K562 (cell line): ENCODE measurements at regions not wholly inside any gene's neighbourhood (a gene's known extent, or its start where the extent isn't known, plus 50 kb on each side); places are given as distances from the start of the nearest gene placed in this dataset.

Experiments
- ATAC-seq: fragments of 200-7000 bp; cut with Tn5 transposase; 3 replicates; pipeline ENCODE4 v1.9.1; 2020; ENCODE audit warnings: moderate library complexity
- BruUV-seq: library from RNA; stranded (reverse); fragments of 400-500 nt; replicated peaks from 2 replicates; lab custom pipeline; 2021; lab: Mats Ljungman, UMichigan
- CTCF ChIA-PET: fragments of 300-600 bp; formaldehyde crosslinking; extraction: SDS; loops from one replicate; lab custom pipeline; 2021; ENCODE audit warnings: low intra/inter-chr PET ratio; lab: Yijun Ruan, JAX
- POLR2A ChIA-PET: fragments of 300-600, 350-650 bp; sonication (Branson Sonifier 250); formaldehyde crosslinking; extraction: SDS; loops from one replicate; lab custom pipeline; 2021; ENCODE audit warnings: antibody characterized with exemption, inconsistent platforms; lab: Yijun Ruan, JAX
- DNase-seq, 4 experiments: peaks; one replicate each; pipeline versions ENCODE4 v3.0.0 to v3.0.0-alpha.2; 2011 to 2018; ENCODE audit warnings: low spot score in 3 of 4, mixed read lengths in 3 of 4; ENCODE audit errors: extremely low read depth in 1 of 4
- FAIRE-seq: peaks from 2 replicates; lab custom pipeline; 2011; peaks lifted over from hg19 to GRCh38; lab: Jason Lieb, UNC
- H2AFZ ChIP-seq: 2 replicates; pipeline ENCODE4 v1.6.0; 2011; ENCODE audit warnings: low read depth, low read length, control low read depth, inconsistent platforms
- H3K27ac ChIP-seq: fragments of 200-600 bp; 3 replicates; pipeline ENCODE4 v1.8.0; 2011; ENCODE audit warnings: low read depth, mild to moderate bottlenecking, control low read depth, inconsistent platforms, low read length, moderate library complexity, mixed read lengths; ENCODE audit errors: extremely low read depth
- H3K27me3 ChIP-seq, 2 experiments: fragments of 300-600 bp in 1 of 2; 2 replicates in 1 of 2; 3 replicates in 1 of 2; pipeline versions ENCODE4 v1.6.0 to v1.8.0; 2011; ENCODE audit warnings: inconsistent platforms in 2 of 2, low read length in 2 of 2, mild to moderate bottlenecking in 1 of 2, mixed read lengths in 1 of 2, moderate library complexity in 1 of 2; ENCODE audit not compliant: control insufficient read depth in 2 of 2, insufficient read depth in 2 of 2
- H3K36me3 ChIP-seq: fragments of 300-600 bp; 3 replicates; pipeline ENCODE4 v1.8.0; 2011; ENCODE audit warnings: mild to moderate bottlenecking, low read length, inconsistent platforms; ENCODE audit not compliant: control insufficient read depth, insufficient read depth
- H3K4me1 ChIP-seq, 2 experiments: fragments of 200-600 bp in 1 of 2; replicated peaks in 1 of 2; 2 replicates in 1 of 2; 3 replicates in 1 of 2; pipeline versions ENCODE4 v1.5.1 to v1.8.0; 2011; ENCODE audit warnings: inconsistent platforms in 2 of 2, low read length in 2 of 2, mild to moderate bottlenecking in 1 of 2, mixed read lengths in 1 of 2, moderate library complexity in 1 of 2; ENCODE audit not compliant: control insufficient read depth in 2 of 2, insufficient read depth in 2 of 2
- H3K4me2 ChIP-seq: 2 replicates; pipeline ENCODE4 v1.6.1; 2011; ENCODE audit warnings: low read length, control low read depth, inconsistent platforms, mixed read lengths; ENCODE audit not compliant: insufficient read depth
- H3K4me3 ChIP-seq: fragments of 200-600 bp; sonication (generic), shearing (Covaris generic); 2 replicates; pipeline ENCODE4 v1.5.1; 2016; ENCODE audit warnings: control low read depth, inconsistent platforms
- H3K79me2 ChIP-seq: fragments of 200-600 bp; 3 replicates; pipeline ENCODE4 v1.8.0; 2011; ENCODE audit warnings: low read length, inconsistent platforms; ENCODE audit not compliant: control insufficient read depth, insufficient read depth
- H3K9ac ChIP-seq, 2 experiments: 2 replicates each; pipeline versions ENCODE4 v1.6.0 to v1.6.1; 2011; ENCODE audit warnings: low read depth in 2 of 2, low read length in 2 of 2, control low read depth in 1 of 2, inconsistent platforms in 1 of 2, mild to moderate bottlenecking in 1 of 2, mixed read lengths in 1 of 2; ENCODE audit not compliant: insufficient read depth in 1 of 2
- H3K9me1 ChIP-seq: one replicate; pipeline ENCODE4 v1.6.0; 2011; ENCODE audit warnings: inconsistent platforms, mild to moderate bottlenecking, low read length, moderate library complexity; ENCODE audit not compliant: control insufficient read depth, insufficient read depth
- H3K9me3 ChIP-seq: replicated peaks from 2 replicates; pipeline ENCODE4 v1.5.1; 2011; ENCODE audit warnings: low read depth, low read length, inconsistent platforms; ENCODE audit not compliant: control insufficient read depth, insufficient read depth
- H4K20me1 ChIP-seq: replicated peaks from 2 replicates; pipeline ENCODE4 v1.6.1; 2011; ENCODE audit warnings: low read length, inconsistent platforms, mixed read lengths; ENCODE audit not compliant: control insufficient read depth, insufficient read depth
- GABPA ChIP-seq: fragments of 200-800 bp; sonication (Bioruptor generic); conservative IDR thresholded peaks from 2 replicates; pipeline ENCODE4 v1.6.1; 2016; ENCODE audit warnings: low read depth, missing genetic modification characterization, missing compliant biosample characterization
- PHB2 ChIP-seq: fragments of 450-650 bp; IDR thresholded peaks from 2 replicates; pipeline ENCODE4 v1.6.1; 2017; ENCODE audit warnings: low read depth
- ZBTB11 ChIP-seq, 3 experiments: fragments of 200-800 bp in 1 of 3; fragments of 250-450 bp in 1 of 3; fragments of 450-650 bp in 1 of 3; sonication (Bioruptor Pico) in 1 of 3; sonication (Bioruptor generic) in 1 of 3; formaldehyde crosslinking in 1 of 3; IDR thresholded peaks; 2 replicates each; pipeline versions ENCODE4 v1.6.1 to v1.8.0; 2016 to 2022; ENCODE audit warnings: mild to moderate bottlenecking in 2 of 3, missing genetic modification characterization in 2 of 3, missing compliant biosample characterization in 1 of 3, moderate library complexity in 1 of 3
- in situ Hi-C: fragments of 300-500 bp; cut with MboI; formaldehyde crosslinking; loops from 4 replicates; pipeline ENCODE4 v1.15.0; 2018; ENCODE audit warnings: inconsistent platforms, mixed read lengths
- intact Hi-C: fragments of 100-400 bp; cut with micrococcal nuclease; formaldehyde crosslinking; loops from 2 replicates; pipeline ENCODE4 v1.14.2; 2022

GRCh38 chr17:54736573-54736972 lies 164.1 kb upstream of the TOM1L1 start:
- TF ChIP-seq GABPA (tag), result 0 out of 2 replicates have a peak, but pooled peaks have one; percentile 41
- peak in 1 of 3 experiments; percentile 51; a peak in 1 of 6 replicates for TF ChIP-seq ZBTB11 (CRISPR knock-in tag; IDR thresholded peaks at IDR 0.05)
- no peak for TF ChIP-seq PHB2
- Histone ChIP-seq H2AFZ (no peak overlapping the region), H3K4me2 (no peak overlapping the region), H3K4me3 (no peak overlapping the region), H3K27me3 (no peaks in the 10 kb centered on the region), H3K36me3 (no peaks in the 10 kb centered on the region), H3K79me2 (no peaks in the 10 kb centered on the region), H4K20me1 (no peaks in the 10 kb centered on the region), H3K9ac (no peak overlapping the region), H3K27ac (no peak overlapping the region), H3K4me1 (no peaks in the 10 kb centered on the region), H3K9me1 (no peaks in the 10 kb centered on the region), H3K9me3 (no peaks in the 10 kb centered on the region)
- ChIA-PET POLR2A (no interaction called here), CTCF (no interaction called here)
- no peak for DNase-seq
- ATAC-seq, result no peak
- FAIRE-seq, result no peak
- intact Hi-C loops, result no loop called here
- in situ Hi-C loops, result no loop called here
- BruUV-seq, result no TSS peak
